HL-60 (cell line): ENCODE measurements at regions not wholly inside any gene's neighbourhood (a gene's known extent, or its start where the extent isn't known, plus 50 kb on each side); places are given as distances from the start of the nearest gene placed in this dataset.

ENCODE experiments used
- DNase-seq, 2 experiments: peaks; one replicate each; pipeline ENCODE4 v3.0.0-alpha.2; 2010 to 2020; ENCODE audit warnings: low read depth in 1 of 2, low spot score in 1 of 2
- H3K27ac ChIP-seq: fragments of 250-450 bp; sonication (Bioruptor Pico); replicated peaks from 2 replicates; pipeline ENCODE4 v1.5.1; 2020; ENCODE audit warnings: mild to moderate bottlenecking, moderate library complexity
- H3K27me3 ChIP-seq: fragments of 250-450 bp; sonication (Bioruptor Pico); 2 replicates; pipeline ENCODE4 v1.5.1; 2021; ENCODE audit warnings: mild to moderate bottlenecking, moderate library complexity; ENCODE audit not compliant: insufficient read depth, poor library complexity, severe bottlenecking
- H3K4me3 ChIP-seq: replicated peaks from 2 replicates; pipeline ENCODE4 v1.5.1; 2011; ENCODE audit warnings: mild to moderate bottlenecking, control low read depth, low read length; ENCODE audit not compliant: insufficient read depth
- GABPA ChIP-seq: IDR thresholded peaks from 2 replicates; pipeline ENCODE4 v1.6.1; 2012; ENCODE audit warnings: low read depth
- POLR2AphosphoS5 ChIP-seq: IDR thresholded peaks from 2 replicates; pipeline ENCODE4 v1.6.1; 2012; ENCODE audit warnings: low read depth
- SPI1 ChIP-seq: IDR thresholded peaks from 2 replicates; pipeline ENCODE4 v1.6.1; 2012; ENCODE audit warnings: low read depth, mild to moderate bottlenecking, borderline replicate concordance
- TF ChIP-seq, protein P1 (sequence below): IDR thresholded peaks from 2 replicates; pipeline ENCODE4 v1.6.1; 2012; ENCODE audit warnings: low read depth; ENCODE audit not compliant: insufficient replicate concordance
- TF ChIP-seq, protein P2 (sequence below): IDR thresholded peaks from one replicate; pipeline ENCODE4 v1.5.1; 2011; ENCODE audit warnings: low read length, control low read depth, inconsistent platforms; ENCODE audit not compliant: insufficient read depth

DNA sequence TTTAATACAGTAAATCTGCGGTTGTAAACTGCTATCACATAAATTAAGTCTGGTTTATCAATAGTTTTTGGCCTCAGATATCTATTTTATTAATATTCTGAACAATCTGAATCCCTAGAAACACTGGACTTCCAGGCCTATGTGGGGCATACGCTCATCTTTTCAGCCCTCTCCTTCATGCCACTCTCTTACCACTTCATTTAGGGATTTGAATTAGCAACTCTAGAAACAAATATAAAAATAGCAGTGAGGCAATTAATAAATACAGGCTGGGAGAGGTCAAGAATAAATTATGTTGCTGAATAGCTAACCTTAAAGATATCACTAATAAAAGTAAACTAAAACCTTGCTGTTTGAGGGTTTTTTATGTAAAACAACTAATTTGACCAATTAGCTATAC is 480.3 kb upstream of the CD180 start:
- Histone ChIP-seq H3K27me3 (no peaks in the 10 kb centered on the region), H3K27ac (no peak overlapping the region), H3K4me3 (no peak overlapping the region)
- DNase-seq: no peak
- TF ChIP-seq, protein P1, sequence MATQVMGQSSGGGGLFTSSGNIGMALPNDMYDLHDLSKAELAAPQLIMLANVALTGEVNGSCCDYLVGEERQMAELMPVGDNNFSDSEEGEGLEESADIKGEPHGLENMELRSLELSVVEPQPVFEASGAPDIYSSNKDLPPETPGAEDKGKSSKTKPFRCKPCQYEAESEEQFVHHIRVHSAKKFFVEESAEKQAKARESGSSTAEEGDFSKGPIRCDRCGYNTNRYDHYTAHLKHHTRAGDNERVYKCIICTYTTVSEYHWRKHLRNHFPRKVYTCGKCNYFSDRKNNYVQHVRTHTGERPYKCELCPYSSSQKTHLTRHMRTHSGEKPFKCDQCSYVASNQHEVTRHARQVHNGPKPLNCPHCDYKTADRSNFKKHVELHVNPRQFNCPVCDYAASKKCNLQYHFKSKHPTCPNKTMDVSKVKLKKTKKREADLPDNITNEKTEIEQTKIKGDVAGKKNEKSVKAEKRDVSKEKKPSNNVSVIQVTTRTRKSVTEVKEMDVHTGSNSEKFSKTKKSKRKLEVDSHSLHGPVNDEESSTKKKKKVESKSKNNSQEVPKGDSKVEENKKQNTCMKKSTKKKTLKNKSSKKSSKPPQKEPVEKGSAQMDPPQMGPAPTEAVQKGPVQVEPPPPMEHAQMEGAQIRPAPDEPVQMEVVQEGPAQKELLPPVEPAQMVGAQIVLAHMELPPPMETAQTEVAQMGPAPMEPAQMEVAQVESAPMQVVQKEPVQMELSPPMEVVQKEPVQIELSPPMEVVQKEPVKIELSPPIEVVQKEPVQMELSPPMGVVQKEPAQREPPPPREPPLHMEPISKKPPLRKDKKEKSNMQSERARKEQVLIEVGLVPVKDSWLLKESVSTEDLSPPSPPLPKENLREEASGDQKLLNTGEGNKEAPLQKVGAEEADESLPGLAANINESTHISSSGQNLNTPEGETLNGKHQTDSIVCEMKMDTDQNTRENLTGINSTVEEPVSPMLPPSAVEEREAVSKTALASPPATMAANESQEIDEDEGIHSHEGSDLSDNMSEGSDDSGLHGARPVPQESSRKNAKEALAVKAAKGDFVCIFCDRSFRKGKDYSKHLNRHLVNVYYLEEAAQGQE: no peak

DNA sequence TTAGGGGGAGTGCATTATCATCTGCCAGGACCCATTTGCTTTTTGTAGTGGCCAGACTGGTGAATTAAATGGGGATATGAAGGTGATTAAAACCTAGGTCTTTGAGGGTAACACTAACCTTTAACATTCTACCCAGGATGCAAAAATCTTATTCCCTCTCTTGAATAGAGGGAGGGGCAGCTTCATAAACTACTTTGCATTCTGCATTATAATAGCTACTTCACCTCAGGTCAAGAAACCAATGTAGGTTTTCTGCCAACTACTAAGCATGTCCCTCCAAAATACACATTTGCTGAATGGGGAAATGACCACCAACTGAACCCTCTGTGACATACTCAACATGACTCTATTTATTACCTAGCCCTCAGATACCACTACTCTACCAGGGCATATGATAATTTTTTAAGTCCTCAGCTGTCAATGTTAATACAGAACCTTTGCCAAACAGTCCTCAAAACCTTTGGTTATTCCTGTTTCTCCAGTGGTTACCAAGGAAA is 477.6 kb upstream of the CD180 start:
- H3K4me3 ChIP-seq: no peak overlapping the region
- H3K27me3 ChIP-seq: no peaks in the 10 kb centered on the region
- DNase-seq: no peak
- no peak overlapping the region for H3K27ac ChIP-seq
- TF ChIP-seq POLR2AphosphoS5: no peak

DNA sequence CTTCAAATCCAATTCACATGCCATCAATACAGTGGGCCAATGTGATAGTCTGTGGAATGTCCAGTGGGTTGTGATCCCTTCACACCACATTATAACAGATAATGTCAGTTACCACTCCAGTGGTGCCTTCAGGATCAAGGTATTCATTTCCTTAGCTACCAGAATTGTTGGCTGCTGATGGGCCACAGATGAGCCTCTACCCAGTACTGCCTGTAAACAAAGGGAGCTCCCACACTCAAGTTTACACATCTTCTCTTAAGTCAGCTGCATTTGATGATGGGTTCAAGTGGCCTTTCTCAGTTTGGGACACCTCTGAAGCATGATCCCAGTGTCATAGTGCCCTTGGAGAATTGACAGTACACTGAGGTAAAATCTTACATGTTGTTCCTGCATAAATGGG is 477.0 kb upstream of the CD180 start:
- Histone ChIP-seq H3K27ac (no peak overlapping the region), H3K27me3 (no peaks in the 10 kb centered on the region), H3K4me3 (no peak overlapping the region)
- no peak for DNase-seq
- TF ChIP-seq POLR2AphosphoS5: no peak
- TF ChIP-seq, protein P1: no peak
- no peak for TF ChIP-seq GABPA
- TF ChIP-seq SPI1: no peak
- TF ChIP-seq, protein P2, sequence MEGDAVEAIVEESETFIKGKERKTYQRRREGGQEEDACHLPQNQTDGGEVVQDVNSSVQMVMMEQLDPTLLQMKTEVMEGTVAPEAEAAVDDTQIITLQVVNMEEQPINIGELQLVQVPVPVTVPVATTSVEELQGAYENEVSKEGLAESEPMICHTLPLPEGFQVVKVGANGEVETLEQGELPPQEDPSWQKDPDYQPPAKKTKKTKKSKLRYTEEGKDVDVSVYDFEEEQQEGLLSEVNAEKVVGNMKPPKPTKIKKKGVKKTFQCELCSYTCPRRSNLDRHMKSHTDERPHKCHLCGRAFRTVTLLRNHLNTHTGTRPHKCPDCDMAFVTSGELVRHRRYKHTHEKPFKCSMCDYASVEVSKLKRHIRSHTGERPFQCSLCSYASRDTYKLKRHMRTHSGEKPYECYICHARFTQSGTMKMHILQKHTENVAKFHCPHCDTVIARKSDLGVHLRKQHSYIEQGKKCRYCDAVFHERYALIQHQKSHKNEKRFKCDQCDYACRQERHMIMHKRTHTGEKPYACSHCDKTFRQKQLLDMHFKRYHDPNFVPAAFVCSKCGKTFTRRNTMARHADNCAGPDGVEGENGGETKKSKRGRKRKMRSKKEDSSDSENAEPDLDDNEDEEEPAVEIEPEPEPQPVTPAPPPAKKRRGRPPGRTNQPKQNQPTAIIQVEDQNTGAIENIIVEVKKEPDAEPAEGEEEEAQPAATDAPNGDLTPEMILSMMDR: no peak

DNA sequence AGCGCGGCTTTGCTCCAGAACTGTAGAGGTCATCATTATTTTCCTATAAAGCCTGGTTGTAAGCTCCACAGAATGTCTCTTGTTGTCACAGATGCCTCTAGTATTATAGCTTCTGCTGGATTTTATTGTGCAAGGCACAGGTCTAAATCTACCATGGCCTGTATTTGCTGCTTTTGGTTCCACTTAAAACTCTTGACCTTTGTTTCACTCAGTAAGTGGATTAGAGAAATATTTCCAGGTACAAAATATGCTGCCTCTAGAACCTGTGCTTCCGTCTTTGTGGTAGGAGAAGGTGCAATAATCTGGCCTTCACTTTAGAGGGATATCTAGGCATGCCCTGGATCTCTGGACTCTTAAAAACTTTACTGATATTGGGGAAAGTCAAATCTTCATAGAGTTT is 476.6 kb upstream of the CD180 start:
- Histone ChIP-seq H3K27ac (no peak overlapping the region), H3K27me3 (no peaks in the 10 kb centered on the region), H3K4me3 (no peak overlapping the region)
- DNase-seq: no peak
- TF ChIP-seq, protein P2: no peak
- TF ChIP-seq SPI1: no peak
- TF ChIP-seq, protein P1: no peak
- no peak for TF ChIP-seq POLR2AphosphoS5
- TF ChIP-seq GABPA: no peak
